Gastroesophageal sphincter (tissue), 4 donors: ENCODE measurements at regions not wholly inside any gene's neighbourhood (a gene's known extent, or its start where the extent isn't known, plus 50 kb on each side); places are given as distances from the start of the nearest gene placed in this dataset.
"Not testable (repeated sequence)": the region's sequence is repeated elsewhere in the genome, so short reads cannot be mapped to it uniquely, and the experiment has no call there.

ENCODE experiments used
- ATAC-seq: fragments of 150-250 bp; one replicate; pipeline ENCODE4 v1.9.1; 2016; ENCODE audit warnings: mild to moderate bottlenecking, moderate library complexity
- H3K27ac ChIP-seq, 4 donors: fragments of 200-600 bp; sonication (generic) in 3 of 4; 1 replicate in 3 of 4; 2 replicates in 1 of 4; pipeline ENCODE4 v1.5.1; 2016 to 2019
- H3K27me3 ChIP-seq: fragments of 200-600 bp; sonication (generic); one replicate; pipeline ENCODE4 v1.5.1; 2019
- H3K36me3 ChIP-seq, 2 donors: fragments of 200-600 bp; sonication (generic); one replicate each; pipeline ENCODE4 v1.5.1; 2019; ENCODE audit warnings: control low read depth in 1 of 2
- H3K4me1 ChIP-seq, 3 donors: fragments of 200-600 bp; sonication (generic); 1 replicate in 2 of 3; 2 replicates in 1 of 3; pipeline ENCODE4 v1.5.1; 2016 to 2019; ENCODE audit warnings: control low read depth in 2 of 3
- H3K4me3 ChIP-seq, 2 donors: fragments of 200-600 bp; sonication (generic); one replicate each; pipeline ENCODE4 v1.5.1; 2019; ENCODE audit warnings: mild to moderate bottlenecking in 1 of 2, moderate library complexity in 1 of 2
- H3K9me3 ChIP-seq, 3 donors: fragments of 200-600 bp; sonication (generic); one replicate each; pipeline ENCODE4 v1.5.1; 2017 to 2019; ENCODE audit warnings: control low read depth in 2 of 3
- CTCF ChIP-seq, 4 experiments: fragments of 200-600 bp in 2 of 4; fragments of 450-650 bp in 2 of 4; sonication (generic) in 1 of 4; IDR thresholded peaks; one replicate each; pipeline ENCODE4 v1.5.1; 2017 to 2019; ENCODE audit warnings: antibody characterized with exemption in 4 of 4, mild to moderate bottlenecking in 2 of 4, moderate library complexity in 2 of 4
- EP300 ChIP-seq: sonication (generic); formaldehyde crosslinking; IDR thresholded peaks from one replicate; pipeline ENCODE4 v1.6.1; 2017; ENCODE audit warnings: antibody characterized with exemption, mild to moderate bottlenecking
- POLR2A ChIP-seq, 2 donors: fragments of 450-650 bp; IDR thresholded peaks; one replicate each; pipeline ENCODE4 v1.6.1; 2017; ENCODE audit warnings: antibody characterized with exemption in 2 of 2, mild to moderate bottlenecking in 2 of 2, moderate library complexity in 1 of 2
- POLR2AphosphoS5 ChIP-seq: sonication (generic); formaldehyde crosslinking; IDR thresholded peaks from one replicate; pipeline ENCODE4 v1.6.1; 2017; ENCODE audit warnings: antibody characterized with exemption
- WGBS, 2 donors: methylation state at CpG; one replicate each; pipeline ENCODE4 v1.1.5; 2018; ENCODE audit warnings: low coverage in 1 of 2; 5-methylcytosine and 5-hydroxymethylcytosine counted together

- TF ChIP-seq POLR2A (IDR thresholded peaks at IDR 0.05), result no peak
- TF ChIP-seq CTCF (IDR thresholded peaks at IDR 0.05), result no peak
- no peak for TF ChIP-seq POLR2AphosphoS5
- 18 to 20% methylated on average over 1 of the region's 1 CpG for WGBS, 2 donors
- no peak for ATAC-seq
- peaks cover 0 to 14% (median 0%) of the 10 kb centered on the region in 3 donors for H3K9me3 ChIP-seq
- H3K27me3 ChIP-seq, result no peaks in the 10 kb centered on the region
- no peak overlapping the region for H3K4me3 ChIP-seq
- no peaks in the 10 kb centered on the region for H3K4me1 ChIP-seq
- no peaks in the 10 kb centered on the region for H3K36me3 ChIP-seq
- no peak overlapping the region for H3K27ac ChIP-seq
Measured at GRCh38 chr2:83990636-83991035, 468.4 kb downstream of the SUCLG1 start.

GRCh38 chr2:83976628-83977027 lies 482.5 kb downstream of the SUCLG1 start:
- H3K4me3 ChIP-seq, H3K27ac ChIP-seq, H3K27me3 ChIP-seq, H3K4me1 ChIP-seq, ATAC-seq, H3K36me3 ChIP-seq: not testable (repeated sequence)
- WGBS, 2 donors, result 100% methylated on average over 1 of the region's 6 CpGs; no CpG with 5 or more reads in 1 of the 2 donors
- peaks cover 0 to 21% (median 0%) of the 10 kb centered on the region in 3 donors for H3K9me3 ChIP-seq

GRCh38 chr2:83972128-83972527 lies 487.0 kb downstream of the SUCLG1 start:
- WGBS, 2 donors, result 74 to 82% methylated on average over 3 of the region's 3 CpGs
- H3K9me3 ChIP-seq, result peaks cover 0 to 14% (median 0%) of the 10 kb centered on the region in 3 donors
- no peak for ATAC-seq
- H3K27me3 ChIP-seq, result no peaks in the 10 kb centered on the region
- no peaks in the 10 kb centered on the region for H3K36me3 ChIP-seq
- H3K4me3 ChIP-seq, result no peak overlapping the region
- H3K4me1 ChIP-seq, result no peaks in the 10 kb centered on the region
- H3K27ac ChIP-seq, result no peak overlapping the region
- TF ChIP-seq EP300 (no peak), CTCF (IDR thresholded peaks at IDR 0.05) (no peak), POLR2A (IDR thresholded peaks at IDR 0.05) (no peak), POLR2AphosphoS5 (no peak)

- ATAC-seq, result no peak
- Histone ChIP-seq H3K9me3 (peaks cover 0 to 8% (median 0%) of the 10 kb centered on the region in 3 donors), H3K27me3 (no peaks in the 10 kb centered on the region), H3K27ac (no peak overlapping the region), H3K4me1 (no peaks in the 10 kb centered on the region), H3K36me3 (no peaks in the 10 kb centered on the region), H3K4me3 (no peak overlapping the region)
- WGBS, 2 donors, result 71 to 81% methylated on average over 2 of the region's 2 CpGs
- TF ChIP-seq CTCF (IDR thresholded peaks at IDR 0.05), result no peak
- TF ChIP-seq EP300, result no peak
- TF ChIP-seq POLR2A (IDR thresholded peaks at IDR 0.05), result no peak
- no peak for TF ChIP-seq POLR2AphosphoS5
Measured at GRCh38 chr2:83971547-83971946, 487.5 kb downstream of the SUCLG1 start.

GRCh38 chr2:83970217-83970929 lies 488.7 kb downstream of the SUCLG1 start:
- H3K27me3 ChIP-seq, result no peaks in the 10 kb centered on the region
- H3K9me3 ChIP-seq, result no peaks in the 10 kb centered on the region
- H3K4me3 ChIP-seq, result no peak overlapping the region
- H3K36me3 ChIP-seq, result no peaks in the 10 kb centered on the region
- H3K4me1 ChIP-seq, result no peaks in the 10 kb centered on the region
- no peak for ATAC-seq
- 80 to 92% methylated on average over 4 of the region's 4 CpGs for WGBS, 2 donors
- TF ChIP-seq CTCF (IDR thresholded peaks at IDR 0.05) (no peak), POLR2A (IDR thresholded peaks at IDR 0.05) (no peak), POLR2AphosphoS5 (no peak), EP300 (no peak)
- H3K27ac ChIP-seq, result no peak overlapping the region
